ENCODE measurements at regions not wholly inside any gene's neighbourhood (a gene's known extent, or its start where the extent isn't known, plus 50 kb on each side); places are given as distances from the start of the nearest gene placed in this dataset.
A peak's percentile ranks its signal among the peaks of the same experiment; 100 is the strongest.
"Not testable (repeated sequence)": the region's sequence is repeated elsewhere in the genome, so short reads cannot be mapped to it uniquely, and the experiment has no call there.

GRCh38 chr11:71153005-71153390, 99.4 kb downstream of the SHANK2 start:
- peak in 3 of 56 donors; percentile 5 to 20 (median 13) for DNase-seq

GRCh38 chr11:71152312-71153004, 99.9 kb downstream of the SHANK2 start:
- not testable (repeated sequence) for DNase-seq

GRCh38 chr11:71151561-71151960, 100.8 kb downstream of the SHANK2 start:
- DNase-seq, result no peak

- DNase-seq, result no peak
Observed at GRCh38 chr11:71150859-71151258, 101.5 kb downstream of the SHANK2 start.

- no peak for DNase-seq
Observed at GRCh38 chr11:71148716-71149115, 103.7 kb downstream of the SHANK2 start.

GRCh38 chr11:71147331-71147730, 105.0 kb downstream of the SHANK2 start:
- DNase-seq, result no peak

- DNase-seq, result no peak
Observed at GRCh38 chr11:71146846-71147245, 105.5 kb downstream of the SHANK2 start.

GRCh38 chr11:71145988-71146824, 106.2 kb downstream of the SHANK2 start:
- no peak for DNase-seq

GRCh38 chr11:71145368-71145767, 107.0 kb downstream of the SHANK2 start:
- no peak for DNase-seq

GRCh38 chr11:71144736-71145135, 107.6 kb downstream of the SHANK2 start:
- no peak for DNase-seq

- DNase-seq, result no peak
Observed at GRCh38 chr11:71144010-71144409, 108.4 kb downstream of the SHANK2 start.

GRCh38 chr11:71140206-71140919, 112.0 kb downstream of the SHANK2 start:
- peak in 32 of 56 donors; percentile 19 to 77 (median 49) for DNase-seq

GRCh38 chr11:71139516-71140205, 112.7 kb downstream of the SHANK2 start:
- peak in 55 of 56 donors; percentile 37 to 95 (median 87) for DNase-seq

- DNase-seq, result peak in 31 of 56 donors; percentile 8 to 70 (median 35)
Observed at GRCh38 chr11:71138737-71139425, 113.5 kb downstream of the SHANK2 start.

- DNase-seq, result no peak
Observed at GRCh38 chr11:71137376-71137775, 115.0 kb downstream of the SHANK2 start.

GRCh38 chr11:71136095-71136845, 116.1 kb downstream of the SHANK2 start:
- no peak for DNase-seq

GRCh38 chr11:71135112-71135511, 117.3 kb downstream of the SHANK2 start:
- no peak for DNase-seq

- no peak for DNase-seq
Observed at GRCh38 chr11:71133946-71134345, 118.4 kb downstream of the SHANK2 start.

GRCh38 chr11:71131861-71132260, 120.5 kb downstream of the SHANK2 start:
- DNase-seq, result no peak

GRCh38 chr11:71130106-71130505, 122.3 kb downstream of the SHANK2 start:
- no peak for DNase-seq

Data from nucleus accumbens (tissue), 56 donors.